GM19035 (cell line): ENCODE measurements at regions not wholly inside any gene's neighbourhood (a gene's known extent, or its start where the extent isn't known, plus 50 kb on each side); places are given as distances from the start of the nearest gene placed in this dataset.

ENCODE experiments used
- ATAC-seq: cut with Tn5 transposase; IDR thresholded peaks from one replicate; pipeline ENCODE4 v1.9.1; 2021; ENCODE audit not compliant: unreplicated experiment

DNA sequence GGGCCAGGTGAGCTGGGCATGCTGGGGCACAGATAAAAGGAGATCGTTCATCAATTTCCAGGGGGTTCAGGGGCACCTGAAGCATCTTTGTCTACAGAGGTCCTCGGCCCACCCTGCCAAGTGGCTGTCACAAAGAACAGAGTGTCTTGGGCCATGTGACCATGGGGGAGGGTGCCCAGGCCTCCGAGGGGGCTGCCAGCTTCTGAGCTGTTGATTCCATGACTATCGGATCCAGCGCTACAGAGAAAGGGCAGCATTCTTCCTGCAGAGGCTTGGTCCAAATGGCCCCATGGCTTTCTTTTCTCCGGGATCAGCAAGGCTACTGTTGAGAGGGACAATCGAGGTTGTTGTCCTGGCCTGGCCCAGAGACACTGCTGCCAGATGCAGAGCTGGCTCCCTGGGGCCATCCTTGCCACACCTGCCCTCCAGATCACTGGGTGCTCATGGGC lies 289.2 kb downstream of the ZSWIM6 start:
- ATAC-seq, result no peak

GRCh38 chr5:61622156-61622555 lies 290.1 kb downstream of the ZSWIM6 start:
- ATAC-seq, result no peak

GRCh38 chr5:61623401-61624069 lies 291.5 kb downstream of the ZSWIM6 start:
- ATAC-seq, result no peak

GRCh38 chr5:61624553-61625136 lies 292.6 kb downstream of the ZSWIM6 start:
- no peak for ATAC-seq

DNA sequence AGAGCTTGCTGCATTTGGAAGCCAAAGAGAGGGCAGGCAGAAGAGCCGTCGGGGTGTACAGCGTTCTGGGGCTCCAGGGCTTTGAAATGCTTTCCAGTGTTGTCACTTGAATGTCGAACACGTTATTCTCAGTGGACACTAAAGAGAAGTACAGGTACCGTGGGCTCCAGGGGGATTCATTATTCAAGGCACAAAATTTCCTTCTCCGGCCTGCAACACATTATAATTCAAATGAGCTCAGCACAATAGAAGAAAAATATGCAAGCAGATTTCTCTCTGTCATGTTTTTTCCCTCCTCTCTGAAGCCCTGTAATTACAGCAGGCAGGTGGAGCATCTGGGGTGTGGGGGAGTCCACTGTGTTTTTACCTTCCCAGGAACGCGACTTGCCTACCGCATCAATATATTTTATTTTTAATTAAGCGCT lies 293.1 kb downstream of the ZSWIM6 start:
- ATAC-seq, result no peak

GRCh38 chr5:61625681-61626621 lies 293.9 kb downstream of the ZSWIM6 start:
- ATAC-seq, result no peak

DNA sequence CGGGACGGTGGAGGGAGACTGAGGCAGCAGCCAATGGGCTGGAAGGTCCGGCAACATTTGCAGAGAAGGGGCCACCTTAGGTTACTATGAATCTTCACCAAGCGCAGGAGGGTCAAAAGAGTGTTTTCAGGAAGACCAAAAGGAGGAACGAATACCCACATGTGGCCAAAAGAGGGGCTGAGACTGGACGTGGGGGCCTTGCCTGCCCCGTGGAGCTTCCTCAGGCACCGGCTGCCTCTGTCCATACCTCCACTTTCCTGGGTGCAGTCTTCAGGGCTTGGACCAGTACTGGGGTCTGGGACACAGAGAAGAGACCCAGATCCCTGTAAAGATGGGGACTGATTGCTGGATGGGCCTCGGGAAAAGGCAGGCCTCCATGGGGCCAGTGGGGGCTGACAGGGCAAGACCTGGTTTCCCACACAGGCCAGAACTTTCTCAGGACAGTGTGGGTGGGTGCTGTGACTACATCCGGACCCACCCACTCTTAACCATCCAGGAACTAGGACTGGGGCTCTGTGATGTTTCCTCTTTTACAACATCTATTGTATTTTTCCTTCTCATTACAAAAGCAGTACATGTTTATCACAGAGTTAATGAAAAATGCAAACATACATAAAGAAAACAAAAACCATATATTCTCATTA lies 294.7 kb downstream of the ZSWIM6 start:
- no peak for ATAC-seq

- no peak for ATAC-seq
Observed at GRCh38 chr5:61627531-61627930, 295.5 kb downstream of the ZSWIM6 start.

DNA sequence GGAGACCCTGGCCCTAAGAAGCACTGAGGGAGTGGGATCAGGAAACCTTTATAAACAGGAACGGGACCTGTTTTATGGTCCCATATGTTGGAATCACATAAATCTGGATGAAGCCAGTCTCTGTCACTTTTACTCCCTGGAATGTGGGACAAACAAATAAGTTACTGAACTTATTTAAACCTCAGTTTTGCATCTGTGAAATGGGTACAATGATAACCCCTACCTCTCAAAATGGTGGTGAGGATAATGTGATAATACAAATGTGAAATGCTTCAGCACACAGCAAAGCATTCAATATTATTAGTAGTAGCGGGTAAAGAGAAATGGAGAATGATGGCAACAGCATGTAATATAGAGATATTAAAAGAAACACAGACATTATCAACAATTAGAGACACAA lies 298.9 kb downstream of the ZSWIM6 start:
- no peak for ATAC-seq

- ATAC-seq, result no peak
Observed at GRCh38 chr5:61631438-61631941, 299.4 kb downstream of the ZSWIM6 start.

- ATAC-seq, result no peak
Observed at GRCh38 chr5:61632064-61632463, 300.0 kb downstream of the ZSWIM6 start.

- ATAC-seq, result no peak
Observed at GRCh38 chr5:61635271-61635670, 303.2 kb downstream of the ZSWIM6 start.

GRCh38 chr5:61637566-61637965 lies 305.5 kb downstream of the ZSWIM6 start:
- no peak for ATAC-seq

- ATAC-seq, result no peak
Observed at GRCh38 chr5:61638476-61638875, 306.4 kb downstream of the ZSWIM6 start.

DNA sequence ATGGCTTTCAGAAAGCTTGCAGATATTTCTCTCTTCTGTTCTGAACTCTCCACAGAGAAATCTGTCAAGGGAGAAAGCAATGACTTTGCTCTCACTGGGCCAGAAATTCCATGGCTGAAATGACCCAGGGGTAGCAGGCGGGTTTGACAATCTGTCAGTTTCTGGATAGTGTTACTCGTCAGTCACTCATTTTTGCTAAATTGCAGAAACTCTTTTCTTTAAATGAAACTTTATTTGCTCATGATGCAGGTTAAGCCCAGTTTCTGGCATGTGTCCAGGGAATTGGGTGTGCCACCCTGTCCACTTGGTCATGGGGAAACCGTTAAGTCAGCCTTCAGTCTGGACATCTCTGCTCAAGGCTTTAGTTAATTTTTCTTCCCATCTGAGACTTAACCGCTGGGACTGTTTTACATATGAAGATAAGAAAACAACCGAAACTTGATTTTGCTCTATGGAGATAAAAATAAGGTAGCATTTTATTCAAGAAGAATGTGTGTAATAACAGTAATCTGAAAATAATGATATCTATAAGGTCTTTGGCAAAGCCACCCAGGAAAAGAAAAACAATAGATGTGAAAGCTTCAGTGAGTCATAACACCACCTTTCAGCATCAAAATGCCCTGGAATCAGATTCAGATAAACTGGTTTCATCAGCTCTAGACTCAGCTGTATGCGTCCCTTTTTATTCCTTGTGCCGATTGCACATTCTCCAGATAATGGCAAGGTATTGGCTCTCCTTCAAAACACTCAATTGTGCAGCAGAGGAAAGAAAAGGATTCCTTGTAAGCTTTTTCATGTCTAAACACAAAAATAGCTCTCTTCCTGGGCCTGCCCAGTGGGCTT lies 308.3 kb downstream of the ZSWIM6 start:
- no peak for ATAC-seq

DNA sequence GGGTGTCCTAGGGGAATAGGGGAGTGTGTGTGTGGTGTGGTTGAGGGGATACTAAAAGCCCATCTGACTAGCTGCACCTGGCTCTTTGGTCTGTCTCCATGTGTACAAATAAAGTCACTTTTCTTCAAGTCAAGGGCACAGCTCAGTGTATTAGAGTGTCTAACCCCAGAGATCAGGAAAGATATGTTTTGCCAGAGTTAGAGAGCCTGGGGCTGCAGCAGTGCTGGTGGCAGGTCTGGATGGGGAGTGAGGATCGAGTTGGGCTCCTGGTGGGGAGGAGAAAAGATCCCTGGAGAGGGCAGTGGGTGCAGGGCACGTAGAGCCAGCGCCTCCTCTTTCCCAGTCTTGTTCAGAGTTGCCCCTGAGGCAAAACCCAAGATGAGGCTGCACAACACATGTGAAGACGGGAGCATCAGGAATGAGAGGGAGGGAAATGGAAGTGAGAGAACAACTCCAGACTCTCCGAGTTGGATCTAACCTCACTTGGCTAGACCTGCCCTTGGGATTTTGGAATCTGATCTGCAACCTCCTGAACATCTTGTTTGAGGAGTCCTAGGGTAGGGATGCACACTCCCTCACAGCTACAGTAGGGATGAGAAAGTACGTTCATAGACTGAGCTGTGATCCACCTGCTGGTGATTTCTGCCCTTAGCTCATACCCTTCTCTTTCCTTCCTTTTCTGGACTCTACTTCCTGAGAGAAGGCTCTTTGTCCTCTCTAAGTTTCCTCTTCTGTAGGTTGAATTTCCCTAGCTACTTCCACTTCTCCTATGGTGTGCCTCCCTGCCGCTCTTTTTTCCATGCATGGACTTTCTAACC lies 309.9 kb downstream of the ZSWIM6 start:
- ATAC-seq, result no peak

DNA sequence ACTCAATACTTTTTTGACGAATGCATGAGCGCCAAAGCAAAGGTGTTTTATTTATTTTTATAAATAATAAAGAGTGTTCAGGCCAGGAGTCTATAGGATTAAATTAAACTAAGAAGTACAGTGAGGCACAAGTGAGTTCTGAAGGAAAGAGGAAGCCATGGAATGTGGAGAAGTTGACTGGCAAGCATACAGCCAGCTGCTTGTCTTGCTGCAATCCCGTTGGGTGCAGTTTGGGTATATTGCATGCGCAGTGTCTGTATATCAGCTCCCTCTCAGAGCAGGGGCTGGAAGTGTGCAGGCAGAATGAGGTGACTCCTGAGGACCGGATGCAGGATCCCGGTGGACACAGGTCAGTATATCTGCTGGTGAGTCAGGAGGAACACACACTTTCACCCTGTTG lies 315.6 kb downstream of the ZSWIM6 start:
- no peak for ATAC-seq

DNA sequence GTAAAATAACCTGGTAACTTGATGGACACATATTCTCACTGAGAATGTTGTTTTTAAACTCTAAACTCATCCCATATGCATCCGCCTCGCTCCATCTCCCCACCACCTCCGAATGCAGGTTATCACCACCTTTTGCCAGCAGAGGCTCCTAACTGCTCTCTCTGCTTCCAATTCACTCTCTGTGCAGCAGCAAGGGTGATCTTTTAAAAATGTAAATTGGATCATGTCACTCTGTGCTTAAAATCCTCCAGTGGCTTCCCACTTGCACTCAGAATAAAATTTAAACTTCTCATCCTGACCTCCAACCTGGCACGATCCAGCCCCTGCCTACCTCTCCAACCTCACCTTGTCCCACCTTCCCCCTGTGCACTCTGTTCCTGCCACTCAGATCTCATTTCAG lies 317.2 kb downstream of the ZSWIM6 start:
- no peak for ATAC-seq

GRCh38 chr5:61649971-61650370 lies 317.9 kb downstream of the ZSWIM6 start:
- ATAC-seq, result no peak
